ENCODE measurements at regions not wholly inside any gene's neighbourhood (a gene's known extent, or its start where the extent isn't known, plus 50 kb on each side); places are given as distances from the start of the nearest gene placed in this dataset.

DNA sequence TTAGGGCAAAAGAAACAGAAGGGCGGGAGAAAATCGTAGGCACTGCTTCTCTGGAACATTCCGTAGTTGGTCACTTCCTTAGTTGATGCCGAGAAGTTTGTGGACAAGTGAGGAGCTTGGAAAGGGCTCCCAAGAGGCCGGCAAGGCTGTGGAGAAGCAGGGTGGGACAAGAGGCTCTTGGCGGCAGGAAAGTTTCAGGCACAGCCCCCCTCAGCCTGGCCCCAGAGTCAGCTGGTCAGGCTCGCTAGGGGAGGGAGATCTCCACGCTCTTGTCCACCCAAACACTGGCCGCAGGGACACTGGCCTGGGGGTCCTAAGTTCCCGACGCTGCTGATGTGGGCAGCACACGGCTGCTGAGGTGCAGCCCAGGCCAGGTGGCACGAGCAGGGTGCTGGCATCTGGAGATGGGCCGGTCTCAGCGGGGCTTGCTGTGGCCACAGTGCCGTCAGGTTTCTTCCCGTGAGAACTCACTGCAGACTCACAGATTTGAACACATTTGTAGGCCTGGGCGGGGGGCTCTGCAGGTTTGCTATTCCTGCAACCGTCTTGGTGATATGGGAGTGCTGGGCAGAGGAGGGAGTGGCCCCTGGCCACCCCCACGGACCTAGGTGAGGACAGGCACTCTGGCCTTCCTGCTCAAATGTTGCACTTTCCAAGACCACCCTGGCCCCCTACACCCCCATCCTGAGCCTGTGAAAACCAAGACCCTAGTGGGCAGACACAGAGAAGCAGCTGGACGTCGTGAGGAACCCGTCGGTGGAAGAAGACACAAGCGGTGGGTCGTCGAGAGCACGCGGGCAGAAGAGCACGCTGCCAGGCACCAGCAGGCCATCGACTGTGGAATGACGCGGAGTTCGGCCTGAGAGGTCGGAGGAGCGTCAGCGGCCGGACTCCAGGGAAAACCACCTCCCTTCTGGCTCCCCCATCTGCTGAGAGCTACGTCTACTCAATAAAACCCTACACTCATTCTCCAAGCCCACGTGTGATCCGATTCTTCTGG, 160.1 kb downstream of the ERMARD start:
- CTCF ChIA-PET (ENCODE audit: partially characterized antibody): interaction anchor here (0.6 to 1.1 kb wide), 2 partner anchors 80 to 471 kb away, joined by 3 to 4 read pairs; no protein-coding TSS in a partner anchor
- Histone ChIP-seq H3K4me3 (ENCODE audit: extremely low read depth in 1 of 4, insufficient read depth in 2 of 4, low read depth in 3 of 4, low read length in 4 of 4) (no peak overlapping the region), H3K23ac (ENCODE audit: insufficient read length) (no peak overlapping the region), H2AFZ (ENCODE audit: low read length) (no peak overlapping the region), H2BK15ac (ENCODE audit: low read length) (no peak overlapping the region), H4K5ac (ENCODE audit: insufficient read length, low read depth, low read length) (no peak overlapping the region), H4K20me1 (replicated peaks in 1 of 2; ENCODE audit: control insufficient read depth in 1 of 2, insufficient read depth in 2 of 2, low read length in 2 of 2) (peaks cover 0 to 2% of the 10 kb centered on the region in 2 experiments), H3K23me2 (ENCODE audit: low read depth, low read length) (peaks cover 2% of the 10 kb centered on the region; the same call in 1 of the 2 replicates), H2BK12ac (ENCODE audit: low read depth, low read length) (no peak overlapping the region), H4K91ac (replicated peaks; ENCODE audit: insufficient read length, low read length) (no peak overlapping the region), H3K79me2 (ENCODE audit: control insufficient read depth in 1 of 2, insufficient read depth in 2 of 2, low read length in 2 of 2) (no peaks in the 10 kb centered on the region), H3K4me2 (ENCODE audit: insufficient read depth in 1 of 2, low read depth in 2 of 2, low read length in 2 of 2) (no peak overlapping the region), H3K14ac (ENCODE audit: insufficient read length) (no peak overlapping the region), H3K56ac (replicated peaks; ENCODE audit: insufficient read length, low read depth, low read length) (no peak overlapping the region), H3K27ac (ENCODE audit: low read depth, low read length) (no peak overlapping the region), H2BK120ac (replicated peaks; ENCODE audit: low read depth, low read length) (no peak overlapping the region), H3K9ac (replicated peaks in 1 of 4; ENCODE audit: extremely low read depth in 1 of 4, low read depth in 3 of 4, low read length in 3 of 4) (no peak overlapping the region), H2BK5ac (ENCODE audit: low read depth, low read length) (no peak overlapping the region), H3K9me3 (ENCODE audit: insufficient read depth in 2 of 2, low read depth in 1 of 2, low read length in 1 of 2) (no peaks in the 10 kb centered on the region), H3K79me1 (ENCODE audit: low read depth, low read length) (no peaks in the 10 kb centered on the region), H3K4me1 (replicated peaks in 1 of 4; ENCODE audit: control insufficient read depth in 3 of 4, insufficient read depth in 4 of 4, low read length in 3 of 4) (no peaks in the 10 kb centered on the region; a peak in 1 of 7 replicates), H3K36me3 (ENCODE audit: control insufficient read depth in 2 of 4, insufficient read depth in 4 of 4, low read length in 3 of 4) (no peaks in the 10 kb centered on the region), H3K27me3 (replicated peaks in 1 of 4; ENCODE audit: control insufficient read depth in 3 of 4, extremely low read depth in 1 of 4, insufficient read depth in 3 of 4, low read length in 3 of 4) (no peaks in the 10 kb centered on the region), H2BK20ac (ENCODE audit: low read length) (no peak overlapping the region), H2AK5ac (ENCODE audit: low read depth, low read length) (no peak overlapping the region), H4K8ac (ENCODE audit: extremely low read depth, insufficient read depth, low read length) (no peak overlapping the region), H3K18ac (ENCODE audit: extremely low read depth, low read length) (no peak overlapping the region), H3K4ac (replicated peaks; ENCODE audit: insufficient read length, low read depth, low read length) (no peak overlapping the region)
- FAIRE-seq: no peak
- WGBS, 2 experiments (ENCODE audit: extremely low coverage in 1 of 2, insufficient coverage in 1 of 2, insufficient read length in 1 of 2, insufficient replicate concordance in 2 of 2, low coverage in 1 of 2, low lambda C conversion rate in 2 of 2, missing lambda C conversion rate in 1 of 2): 92% methylated on average over 41 of the region's 41 CpGs; no CpG with 5 or more reads in 1 of the 2 experiments
- no peak for DNase-seq (ENCODE audit: low read depth in 1 of 2, low spot score in 2 of 2)
- POLR2A ChIA-PET (ENCODE audit: partially characterized antibody): no interaction called here
- TF ChIP-seq BACH1 (IDR thresholded peaks at IDR 0.05; ENCODE audit: low read length) (no peak), SIX5 (IDR thresholded peaks at IDR 0.05; ENCODE audit: low read depth, low read length) (no peak), SUZ12 (IDR thresholded peaks at IDR 0.05; ENCODE audit: low read length) (no peak), CEBPB (IDR thresholded peaks at IDR 0.05; ENCODE audit: low read depth, low read length) (no peak), ATF2 (IDR thresholded peaks at IDR 0.05; ENCODE audit: low read length) (no peak), ASH2L (IDR thresholded peaks at IDR 0.05; ENCODE audit: low read length) (no peak)
- TF ChIP-seq, protein P1, sequence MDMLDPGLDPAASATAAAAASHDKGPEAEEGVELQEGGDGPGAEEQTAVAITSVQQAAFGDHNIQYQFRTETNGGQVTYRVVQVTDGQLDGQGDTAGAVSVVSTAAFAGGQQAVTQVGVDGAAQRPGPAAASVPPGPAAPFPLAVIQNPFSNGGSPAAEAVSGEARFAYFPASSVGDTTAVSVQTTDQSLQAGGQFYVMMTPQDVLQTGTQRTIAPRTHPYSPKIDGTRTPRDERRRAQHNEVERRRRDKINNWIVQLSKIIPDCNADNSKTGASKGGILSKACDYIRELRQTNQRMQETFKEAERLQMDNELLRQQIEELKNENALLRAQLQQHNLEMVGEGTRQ (IDR thresholded peaks at IDR 0.05; ENCODE audit: low read length): no peak

Data from H1 (cell line).